T-helper 22 cell (primary cell): ENCODE measurements at regions not wholly inside any gene's neighbourhood (a gene's known extent, or its start where the extent isn't known, plus 50 kb on each side); places are given as distances from the start of the nearest gene placed in this dataset.
"Not testable (repeated sequence)": the region's sequence is repeated elsewhere in the genome, so short reads cannot be mapped to it uniquely, and the experiment has no call there.

Source experiments
- DNase-seq: peaks from one replicate; pipeline ENCODE4 v3.0.0-alpha.2; 2020; ENCODE audit warnings: low read depth

DNA sequence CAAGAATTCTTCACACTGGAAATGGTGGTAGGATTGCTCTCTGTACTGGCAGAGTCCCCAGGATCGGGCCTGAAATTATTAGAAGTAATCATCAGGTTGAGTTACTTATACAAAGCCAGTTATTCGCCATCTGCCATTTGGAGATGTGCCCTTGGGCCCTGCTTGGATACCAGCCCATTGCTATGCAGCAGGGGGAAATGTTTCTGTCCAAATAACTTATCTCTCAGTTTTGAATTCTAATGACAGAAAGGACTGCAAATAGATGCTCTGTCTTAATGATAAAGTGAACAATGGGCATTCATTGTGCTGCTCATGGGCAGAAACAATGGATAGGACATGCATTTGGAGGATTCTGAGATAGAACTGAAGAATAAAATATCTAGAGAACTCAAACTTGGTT is 139.1 kb upstream of the PELI2 start:
- DNase-seq, result no peak

DNA sequence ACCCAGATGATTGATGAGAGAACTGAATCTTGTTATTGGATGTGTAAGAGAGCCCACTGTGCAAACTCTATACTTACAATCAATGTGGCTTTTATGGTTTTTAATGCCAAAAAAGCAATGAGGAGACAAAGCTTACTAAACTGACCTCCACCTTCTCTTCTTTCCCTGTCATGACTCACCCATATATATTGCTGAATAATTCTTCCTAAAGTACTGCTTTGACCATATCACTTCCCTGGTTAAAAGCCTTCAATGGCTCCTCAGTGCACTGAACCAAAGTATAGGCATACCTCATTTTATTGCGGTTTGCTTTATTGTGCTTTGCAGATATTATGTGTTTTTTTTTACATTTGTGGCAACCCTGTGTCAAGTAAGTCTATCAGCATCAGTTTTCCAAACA is 138.4 kb upstream of the PELI2 start:
- no peak for DNase-seq

- no peak for DNase-seq
Measured at GRCh38 chr14:55980970-55981369, 137.2 kb upstream of the PELI2 start.

DNA sequence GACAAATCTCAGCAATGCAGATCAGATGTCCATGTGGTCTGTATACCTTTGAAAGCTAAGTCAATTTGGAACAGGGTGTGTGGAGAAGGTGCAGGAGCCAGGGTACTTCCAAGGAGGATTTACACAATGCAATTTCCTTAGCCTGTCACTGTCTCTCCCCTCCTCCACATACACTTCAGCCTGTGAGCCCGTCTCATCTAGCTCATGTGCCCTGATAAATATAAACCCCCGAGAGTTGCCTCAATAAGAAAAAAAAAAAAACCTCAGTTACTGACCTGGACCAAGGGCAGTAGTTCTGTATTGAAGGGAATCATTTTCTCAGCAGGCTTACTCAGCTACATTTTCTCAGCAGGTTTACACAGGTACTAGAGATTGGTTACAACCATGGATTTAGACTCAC is 132.1 kb upstream of the PELI2 start:
- DNase-seq, result no peak

GRCh38 chr14:56000846-56001245 is 117.4 kb upstream of the PELI2 start:
- DNase-seq, result no peak

DNA sequence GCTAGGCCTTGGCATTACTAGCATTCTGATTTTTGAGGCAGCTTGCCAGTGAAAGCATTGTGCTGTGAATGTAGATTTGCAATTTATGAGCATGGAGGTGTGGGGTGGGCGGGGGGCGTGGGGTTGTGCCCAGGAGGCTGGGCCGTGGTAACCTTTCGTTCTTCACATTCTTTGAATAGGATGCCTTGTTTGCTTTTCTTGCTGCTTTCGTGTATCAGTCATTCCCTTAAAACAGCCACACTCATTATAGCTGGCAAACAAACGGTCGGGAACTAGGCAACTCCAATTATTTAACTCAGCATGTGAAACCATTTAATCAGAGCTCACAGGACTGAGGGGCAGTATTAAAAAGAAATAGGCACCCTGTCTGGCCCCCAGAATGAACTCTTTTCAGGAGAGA is 115.9 kb upstream of the PELI2 start:
- DNase-seq, result no peak

- no peak for DNase-seq
Measured at GRCh38 chr14:56002876-56003625, 115.2 kb upstream of the PELI2 start.

GRCh38 chr14:56004323-56004722 is 113.9 kb upstream of the PELI2 start:
- no peak for DNase-seq

GRCh38 chr14:56004786-56005185 is 113.4 kb upstream of the PELI2 start:
- no peak for DNase-seq

DNA sequence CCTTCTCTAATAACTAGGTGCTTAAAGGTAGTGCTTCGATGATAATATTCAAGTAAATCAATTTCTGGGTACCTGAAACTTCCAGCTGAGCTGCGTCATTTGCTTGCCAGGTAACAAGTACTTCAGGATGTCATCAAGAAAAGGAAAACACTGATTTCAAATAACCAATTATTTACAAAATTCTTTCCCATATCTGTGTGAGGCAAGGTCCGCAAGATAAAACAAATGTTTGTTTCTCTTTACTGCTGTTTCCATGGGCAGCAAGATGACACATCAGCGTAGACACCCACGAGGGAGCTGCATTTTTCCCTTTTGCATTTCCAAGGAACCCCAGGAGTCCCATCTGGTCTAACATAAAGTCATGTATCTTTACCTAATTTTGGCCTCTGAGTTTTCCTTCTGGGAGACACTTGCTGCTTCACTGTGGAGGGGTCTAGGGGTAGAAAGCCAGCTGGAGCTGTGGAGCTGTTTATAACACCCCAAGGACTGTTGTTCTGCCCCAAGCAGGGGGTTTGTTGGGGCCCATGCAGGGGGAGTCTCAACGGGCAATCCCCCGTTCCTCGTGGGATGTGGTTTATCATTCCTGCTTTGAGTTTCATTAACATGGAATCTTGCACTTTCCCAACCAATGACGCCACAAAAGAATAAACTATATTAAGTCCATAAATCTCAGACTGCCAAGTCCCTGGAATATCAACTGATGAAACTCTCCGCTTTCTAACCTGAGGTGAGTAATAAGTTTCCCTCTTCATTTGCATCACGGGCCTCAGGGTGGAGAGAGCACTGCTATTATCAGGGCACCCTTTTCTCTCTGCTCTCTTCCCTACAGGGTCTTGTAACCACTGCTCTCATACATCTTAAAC is 112.8 kb upstream of the PELI2 start:
- no peak for DNase-seq

- not testable (repeated sequence) for DNase-seq
Measured at GRCh38 chr14:56007491-56007890, 110.7 kb upstream of the PELI2 start.

- no peak for DNase-seq
Measured at GRCh38 chr14:56008150-56008549, 110.1 kb upstream of the PELI2 start.

DNA sequence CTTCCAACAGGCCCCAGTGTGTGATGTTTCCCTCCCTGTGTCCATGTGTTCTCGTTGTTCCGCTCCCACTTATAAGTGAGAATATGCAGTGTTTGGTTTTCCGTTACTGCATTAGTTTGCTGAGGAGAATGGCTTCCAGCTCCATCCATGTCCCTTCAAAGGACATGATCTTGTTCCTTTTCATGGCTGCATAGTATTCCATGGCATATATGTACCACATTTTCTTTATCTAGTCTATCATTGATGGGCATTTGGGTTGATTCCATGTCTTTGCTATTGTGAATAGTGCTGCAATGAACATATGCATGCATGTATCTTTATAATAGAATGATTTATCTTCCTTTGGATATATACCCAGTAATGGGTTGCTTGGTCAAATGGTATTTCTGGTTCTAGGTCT is 109.5 kb upstream of the PELI2 start:
- not testable (repeated sequence) for DNase-seq

- no peak for DNase-seq
Measured at GRCh38 chr14:56023661-56024081, 94.5 kb upstream of the PELI2 start.

DNA sequence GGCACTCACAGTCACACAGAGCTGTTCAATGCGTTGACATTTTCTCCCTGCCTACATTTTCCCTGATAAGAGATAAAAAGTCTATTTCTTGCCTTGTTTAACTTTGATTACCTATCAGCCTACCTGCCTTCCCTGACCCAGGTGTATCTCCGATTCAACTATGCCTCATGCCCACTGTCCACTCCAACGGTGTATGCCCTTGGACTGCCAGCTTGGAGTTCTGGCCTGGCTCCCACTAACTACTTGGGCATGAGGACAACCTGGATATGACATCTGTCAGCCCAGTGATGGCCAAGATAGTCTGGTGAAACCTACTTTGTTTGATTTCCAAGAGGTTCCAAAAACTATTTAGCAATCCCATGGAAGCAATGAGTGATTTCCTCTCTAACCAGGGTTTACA is 93.0 kb upstream of the PELI2 start:
- DNase-seq, result no peak

DNA sequence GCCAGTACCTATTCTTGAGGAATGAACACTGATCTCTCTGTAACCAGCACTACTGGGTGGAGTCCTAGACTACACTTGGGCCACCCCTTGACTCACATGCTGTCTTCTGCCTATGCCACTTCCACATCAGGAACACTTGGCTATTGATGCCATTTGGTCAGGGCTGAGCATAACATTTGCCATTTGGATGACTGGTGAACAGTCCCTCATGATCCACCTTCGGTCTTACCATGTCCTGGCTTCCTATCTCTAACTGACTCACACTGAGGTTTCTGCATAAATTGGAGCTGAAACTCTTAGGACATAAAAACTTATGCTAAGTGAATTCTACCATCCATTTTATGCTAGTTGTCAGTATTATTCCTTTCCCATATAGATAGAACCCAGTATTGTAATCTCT is 91.7 kb upstream of the PELI2 start:
- no peak for DNase-seq

- DNase-seq, result no peak
Measured at GRCh38 chr14:56027421-56027820, 90.8 kb upstream of the PELI2 start.

GRCh38 chr14:56027916-56028712 is 90.1 kb upstream of the PELI2 start:
- no peak for DNase-seq

- DNase-seq, result no peak
Measured at GRCh38 chr14:56036353-56036752, 81.9 kb upstream of the PELI2 start.

- no peak for DNase-seq
Measured at GRCh38 chr14:56040121-56040520, 78.1 kb upstream of the PELI2 start.

DNA sequence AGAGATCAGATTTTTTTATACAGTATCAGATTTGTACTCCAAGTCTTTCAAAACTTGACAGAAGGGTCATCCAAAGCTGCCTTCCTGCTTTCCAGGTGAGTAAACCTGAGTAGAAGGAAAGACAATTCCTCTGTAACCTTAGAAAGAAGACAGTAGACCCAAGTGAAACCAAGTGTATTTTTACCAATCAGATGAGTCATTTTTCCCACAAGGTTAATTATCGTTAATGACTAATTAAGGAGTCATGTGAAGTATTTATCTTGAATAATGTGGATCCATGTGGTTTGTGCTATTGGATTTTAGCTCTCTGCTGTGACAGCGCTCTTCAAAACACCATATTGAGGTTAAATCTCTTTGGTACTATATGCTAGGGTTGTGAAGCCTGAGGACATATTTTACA is 74.0 kb upstream of the PELI2 start:
- no peak for DNase-seq

GRCh38 chr14:56046546-56046945 is 71.7 kb upstream of the PELI2 start:
- no peak for DNase-seq

- DNase-seq, result no peak
Measured at GRCh38 chr14:56046996-56047395, 71.2 kb upstream of the PELI2 start.
